Activated naive CD4-positive, alpha-beta T cell (primary cell): ENCODE measurements at regions not wholly inside any gene's neighbourhood (a gene's known extent, or its start where the extent isn't known, plus 50 kb on each side); places are given as distances from the start of the nearest gene placed in this dataset.
"Not testable (repeated sequence)": the region's sequence is repeated elsewhere in the genome, so short reads cannot be mapped to it uniquely, and the experiment has no call there.

Experiments
- DNase-seq, 4 experiments: peaks; one replicate each; lab custom pipeline; 2025; lab: John Stamatoyannopoulos, UW

GRCh38 chr19:30817197-30817596, 445.0 kb downstream of the ZNF536 start:
- no peak for DNase-seq

DNA sequence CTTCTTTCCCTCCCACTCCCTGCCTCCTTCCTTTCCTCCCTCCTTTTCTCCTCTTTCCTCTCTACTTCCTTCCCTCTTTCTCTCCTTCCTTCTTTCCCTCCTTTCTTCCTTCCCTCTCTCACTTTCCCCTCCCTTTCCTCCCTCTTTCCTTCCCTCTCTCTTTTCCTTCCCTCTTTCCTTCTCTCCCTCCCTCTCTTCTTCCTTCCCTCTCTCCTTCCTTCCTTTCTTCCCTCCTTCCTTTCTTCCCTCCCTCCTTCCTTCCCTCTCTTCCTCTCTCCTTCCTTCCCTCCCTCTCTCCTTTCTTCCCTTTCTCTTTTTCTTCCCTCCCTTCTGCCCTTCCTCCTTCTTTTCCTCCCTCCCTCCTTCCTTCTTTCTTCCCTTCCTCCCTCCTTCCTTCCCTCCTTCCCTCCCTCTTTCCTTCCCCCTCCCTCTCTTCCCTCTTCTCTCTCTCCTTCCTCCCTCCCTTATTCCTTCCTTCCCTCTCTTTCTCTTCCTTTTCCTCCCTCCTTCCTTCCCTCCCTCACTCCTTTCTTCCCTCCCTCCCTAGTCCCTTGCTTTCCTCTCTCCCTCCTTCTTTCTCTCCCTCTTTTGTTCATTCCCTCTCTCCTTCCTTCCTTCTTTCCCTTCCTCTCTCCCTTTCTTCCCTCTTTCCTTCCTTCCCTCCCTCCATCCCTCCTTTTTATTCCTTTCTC, 443.9 kb downstream of the ZNF536 start:
- DNase-seq: no peak

DNA sequence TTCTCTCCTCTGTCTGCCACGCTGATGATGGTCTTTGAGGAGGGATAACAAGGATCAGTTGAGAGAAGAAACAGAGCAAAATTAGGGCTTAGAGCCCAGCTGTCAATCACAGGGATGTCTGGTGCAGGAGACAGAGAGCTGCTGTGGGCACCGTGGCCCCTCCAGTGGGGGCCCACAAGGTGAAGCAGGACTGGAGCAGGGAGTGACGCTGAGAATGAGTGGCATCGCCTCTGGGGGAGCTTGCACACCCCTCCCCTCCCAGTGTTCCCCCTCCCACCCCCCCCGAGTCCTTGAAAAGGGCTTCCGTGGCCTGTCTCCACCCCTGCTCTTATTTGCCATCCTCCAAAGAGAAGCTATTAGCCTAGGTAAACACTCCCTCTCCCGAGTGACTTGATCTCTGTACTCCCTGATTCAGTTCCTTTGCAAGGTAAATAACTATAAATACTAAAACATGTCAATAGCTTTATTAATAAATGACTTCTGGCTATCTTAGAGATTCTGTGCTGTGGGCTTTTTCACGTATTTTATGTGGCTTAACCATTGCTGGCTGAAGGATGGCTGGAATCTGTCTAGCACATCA, 440.0 kb downstream of the ZNF536 start:
- no peak for DNase-seq

DNA sequence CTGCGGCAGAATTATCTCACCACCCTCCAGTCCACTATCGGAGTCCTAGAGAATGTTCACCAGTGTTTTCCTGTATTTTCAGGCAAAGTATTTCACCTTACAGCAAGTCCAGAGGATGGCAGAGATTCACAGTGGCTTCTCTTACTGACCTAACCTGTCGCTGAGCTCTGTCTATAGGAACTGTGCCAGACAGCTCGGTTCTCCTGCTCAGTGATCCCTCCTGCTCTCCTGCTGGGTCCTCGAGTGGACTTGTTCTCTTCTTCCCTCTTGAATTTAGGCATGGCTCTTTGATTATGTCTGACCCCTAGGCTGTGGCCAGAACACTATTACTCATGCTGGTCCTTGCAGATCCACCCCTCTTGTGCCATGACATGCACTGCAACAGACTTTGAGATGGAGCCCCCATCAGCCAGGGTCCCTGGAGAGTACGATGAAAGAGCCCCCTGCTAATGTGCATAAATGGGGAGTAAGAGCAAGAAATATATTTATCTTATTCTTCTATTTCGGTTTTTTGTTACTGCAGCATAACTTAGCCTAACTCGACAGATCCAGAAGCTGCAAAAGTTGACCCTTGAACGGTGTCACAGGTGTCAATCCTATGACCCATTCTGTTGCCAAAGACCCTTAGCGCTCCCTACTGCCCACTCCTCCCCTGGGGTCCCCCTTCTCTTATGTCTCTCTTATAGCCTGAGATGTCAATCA, 439.4 kb downstream of the ZNF536 start:
- no peak for DNase-seq

- DNase-seq: no peak
Observed at GRCh38 chr19:30810726-30811125, 438.5 kb downstream of the ZNF536 start.

DNA sequence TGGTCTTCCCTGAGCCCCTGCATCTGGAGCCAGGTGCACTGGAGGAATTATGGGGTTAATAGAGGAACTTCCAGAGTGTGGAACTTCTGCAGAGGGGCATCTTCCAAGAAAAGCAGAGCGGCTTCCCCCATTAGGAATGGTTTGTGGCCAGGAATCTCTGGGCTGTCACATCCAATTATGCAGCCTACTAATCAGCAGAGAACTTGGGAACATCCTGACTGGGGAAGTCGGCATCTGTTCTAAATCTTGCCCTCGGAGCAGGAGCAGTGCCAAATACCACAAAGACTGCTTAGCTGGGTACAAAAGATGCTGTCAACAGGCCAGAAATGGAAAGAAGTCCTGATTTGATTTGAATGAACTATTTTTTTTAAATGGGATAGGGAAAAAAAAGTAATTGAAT, 435.1 kb downstream of the ZNF536 start:
- no peak for DNase-seq

DNA sequence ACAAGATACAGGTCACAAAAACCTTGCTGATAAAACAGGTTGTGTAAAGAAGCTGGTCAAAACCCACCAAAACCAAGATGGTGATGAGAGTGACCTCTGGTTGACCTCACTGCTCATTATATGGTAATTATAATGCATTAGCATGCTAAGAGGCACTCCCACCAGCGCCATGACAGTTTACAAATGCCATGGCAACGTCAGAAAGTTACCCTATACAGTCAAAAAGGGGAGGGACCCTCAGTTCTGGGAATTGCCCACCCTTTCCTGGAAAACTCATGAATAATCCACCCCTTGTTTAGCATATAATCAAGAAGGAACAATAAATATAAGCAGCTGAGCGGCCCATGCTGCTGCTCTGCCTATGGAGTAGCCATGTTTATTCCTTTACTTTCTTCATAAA, 434.1 kb downstream of the ZNF536 start:
- no peak for DNase-seq

GRCh38 chr19:30804751-30805150, 432.6 kb downstream of the ZNF536 start:
- no peak for DNase-seq

DNA sequence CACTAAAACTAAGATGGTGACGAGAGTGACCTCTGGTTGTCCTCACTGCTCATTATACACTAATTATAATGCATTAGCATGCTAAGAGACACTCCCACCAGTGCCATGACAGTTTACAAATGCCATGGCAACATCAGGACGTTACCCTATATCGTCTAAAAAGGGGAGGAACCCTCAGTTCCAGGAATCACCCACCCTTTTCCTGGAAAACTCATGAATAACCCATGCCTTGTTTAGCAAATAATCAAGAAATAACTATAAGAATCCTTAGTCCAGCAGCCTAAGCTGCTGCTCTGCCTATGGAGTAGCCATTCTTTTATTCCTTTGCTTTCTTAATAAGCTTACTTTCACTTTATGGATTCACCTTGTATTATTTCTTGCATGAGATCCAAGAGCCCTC, 432.1 kb downstream of the ZNF536 start:
- not testable (repeated sequence) for DNase-seq

- DNase-seq: no peak
Observed at GRCh38 chr19:30802424-30803013, 430.3 kb downstream of the ZNF536 start.

GRCh38 chr19:30799865-30800755, 427.9 kb downstream of the ZNF536 start:
- peak in 1 of 4 experiments; percentile 2 for DNase-seq

GRCh38 chr19:30795727-30796126, 423.5 kb downstream of the ZNF536 start:
- DNase-seq: no peak

- DNase-seq: no peak
Observed at GRCh38 chr19:30792561-30793505, 420.6 kb downstream of the ZNF536 start.

GRCh38 chr19:30791088-30791487, 418.9 kb downstream of the ZNF536 start:
- DNase-seq: no peak

GRCh38 chr19:30790056-30790680, 418.0 kb downstream of the ZNF536 start:
- DNase-seq: no peak

GRCh38 chr19:30788105-30788765, 416.1 kb downstream of the ZNF536 start:
- no peak for DNase-seq

DNA sequence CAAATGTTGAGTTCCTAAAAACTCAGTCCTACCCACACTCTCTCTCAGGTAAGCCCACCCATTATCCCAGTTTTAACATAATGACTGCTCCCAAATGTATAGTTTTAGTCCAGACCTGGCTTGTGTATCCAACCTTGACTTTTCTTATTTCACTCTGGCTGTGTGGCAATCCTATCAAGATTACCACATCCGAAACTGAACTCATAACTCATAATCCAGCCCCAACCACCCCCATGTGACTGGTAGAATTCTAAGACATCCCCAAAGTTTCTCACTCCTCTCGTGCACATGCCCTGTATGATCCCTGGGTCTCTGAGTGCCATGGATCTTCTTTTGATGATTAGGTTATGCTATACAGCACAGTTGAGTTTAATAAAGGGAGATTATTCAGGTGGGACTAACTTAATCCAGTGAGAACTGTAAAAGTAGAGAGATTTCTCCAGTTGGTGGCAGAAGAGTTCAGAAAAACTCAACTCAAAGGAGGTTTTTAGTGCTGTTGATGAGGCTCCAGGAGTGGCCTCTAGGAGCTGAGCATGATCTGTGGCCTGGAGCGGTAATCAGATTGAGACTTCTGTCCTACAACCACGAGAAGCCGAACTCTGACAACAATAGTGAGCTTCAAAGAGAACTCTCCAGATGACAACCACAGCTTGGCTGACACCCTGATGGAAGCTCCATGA, 413.4 kb downstream of the ZNF536 start:
- no peak for DNase-seq

DNA sequence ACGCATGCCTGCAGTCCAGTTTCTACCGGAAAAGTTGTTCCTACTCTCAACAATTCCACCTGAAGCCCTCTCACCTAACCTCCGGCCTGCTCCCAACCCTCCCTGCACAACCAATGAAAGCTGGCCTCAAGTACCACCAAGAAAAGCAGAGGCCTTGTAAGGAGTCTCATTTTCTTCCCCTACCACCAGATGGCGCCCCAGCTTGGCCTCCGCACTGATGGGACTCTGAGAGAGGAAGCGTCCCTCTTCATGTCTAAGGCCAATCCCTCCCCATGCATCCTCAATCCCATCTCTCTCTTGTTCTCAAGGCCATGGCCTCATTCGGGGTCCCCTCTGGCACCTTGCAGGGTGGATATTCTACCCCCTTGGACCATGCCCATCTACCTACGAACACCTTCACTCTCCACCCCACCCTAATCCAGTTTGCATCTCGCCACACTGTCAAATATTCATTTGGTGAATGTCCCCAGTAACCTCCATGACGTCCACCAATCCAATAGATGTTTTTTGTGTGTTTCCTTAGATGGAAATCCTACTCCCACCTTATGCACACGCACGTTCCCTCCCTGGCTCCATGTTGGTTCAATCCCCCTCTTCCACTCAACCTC, 412.8 kb downstream of the ZNF536 start:
- peak in 3 of 4 experiments; percentile 9 to 38 (median 10) for DNase-seq

- DNase-seq: no peak
Observed at GRCh38 chr19:30783936-30784335, 411.8 kb downstream of the ZNF536 start.
